ENCODE measurements at regions not wholly inside any gene's neighbourhood (a gene's known extent, or its start where the extent isn't known, plus 50 kb on each side); places are given as distances from the start of the nearest gene placed in this dataset.
"Not testable (repeated sequence)": the region's sequence is repeated elsewhere in the genome, so short reads cannot be mapped to it uniquely, and the experiment has no call there.

DNA sequence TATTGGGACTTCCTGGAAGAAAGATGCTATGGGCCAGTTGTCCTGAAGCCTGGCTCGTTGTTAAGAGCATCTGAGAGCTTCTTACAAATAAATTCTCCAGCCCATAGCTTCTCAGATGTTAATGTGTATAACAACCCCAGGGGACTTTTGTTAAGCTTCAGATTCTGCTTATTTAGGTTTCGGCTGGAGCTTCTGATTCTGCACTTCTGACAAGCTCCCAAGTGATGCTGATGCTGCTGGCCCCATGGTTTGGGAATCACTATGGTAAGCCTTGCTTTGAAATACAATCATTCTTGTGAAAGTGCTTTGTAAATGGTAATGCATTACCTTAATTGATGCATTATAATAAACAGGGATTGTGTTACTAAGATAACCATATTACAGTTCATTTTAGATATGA, 281.8 kb upstream of the PLD5 start:
- DNase-seq, result no peak

DNA sequence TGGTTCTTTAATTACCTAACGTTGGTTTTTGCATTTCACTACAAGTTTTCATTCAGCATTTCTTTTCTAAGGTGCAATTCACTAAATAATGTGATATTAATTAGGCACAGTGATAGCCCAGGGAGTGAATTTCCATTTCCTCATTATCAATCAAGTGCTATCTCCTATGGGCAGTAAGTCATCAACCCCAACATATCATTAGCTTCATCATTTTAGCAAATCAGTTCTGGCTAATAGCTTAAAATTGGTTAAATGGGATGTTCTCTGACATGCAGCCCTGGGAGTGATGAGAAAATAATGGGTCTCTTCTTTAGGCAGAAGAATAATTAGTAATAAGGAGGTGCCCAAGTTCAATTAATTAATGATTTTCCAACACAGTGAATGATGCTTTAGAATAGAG, 280.9 kb upstream of the PLD5 start:
- DNase-seq, result not testable (repeated sequence)

GRCh38 chr1:242802973-242803372, 278.5 kb upstream of the PLD5 start:
- no peak for DNase-seq

- no peak for DNase-seq
Observed at GRCh38 chr1:242800521-242800920, 276.0 kb upstream of the PLD5 start.

DNA sequence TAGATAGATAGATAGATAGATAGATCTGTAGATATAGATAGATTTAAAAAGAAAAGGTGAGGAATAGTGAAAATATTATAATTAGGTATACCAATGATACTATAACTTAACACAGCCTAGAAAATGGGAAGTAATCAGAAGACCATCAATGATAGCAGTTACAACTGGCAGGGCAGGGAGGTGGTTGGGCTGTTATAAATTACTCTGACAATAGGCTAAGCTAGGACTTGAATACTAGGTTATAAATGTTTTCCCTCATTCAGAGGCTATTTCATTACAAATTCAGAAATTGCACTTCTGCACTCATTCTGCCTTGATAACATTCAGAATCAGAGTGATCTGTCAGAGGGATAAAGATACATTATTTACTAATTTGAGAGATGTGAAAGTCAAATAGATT, 273.4 kb upstream of the PLD5 start:
- no peak for DNase-seq

GRCh38 chr1:242788771-242789170, 264.3 kb upstream of the PLD5 start:
- no peak for DNase-seq

DNA sequence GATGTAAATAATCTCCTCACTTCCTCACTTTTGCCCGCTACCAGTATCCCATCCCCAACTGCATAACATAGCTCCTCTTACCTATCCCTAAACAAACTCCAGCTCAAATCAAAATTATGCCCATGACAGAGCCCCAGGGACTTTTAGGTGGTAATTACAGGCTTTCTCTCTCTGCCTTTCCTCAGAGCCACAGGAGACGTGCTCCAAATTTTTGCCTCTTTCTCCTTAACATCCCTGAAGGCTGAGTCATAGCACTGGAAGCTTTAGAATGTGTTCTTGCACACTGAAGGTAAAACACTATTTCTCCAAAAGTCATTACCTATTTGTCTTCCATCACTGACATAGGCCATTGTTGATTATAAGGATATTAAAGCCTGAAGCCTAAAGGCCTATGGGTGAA, 263.5 kb upstream of the PLD5 start:
- DNase-seq, result no peak

DNA sequence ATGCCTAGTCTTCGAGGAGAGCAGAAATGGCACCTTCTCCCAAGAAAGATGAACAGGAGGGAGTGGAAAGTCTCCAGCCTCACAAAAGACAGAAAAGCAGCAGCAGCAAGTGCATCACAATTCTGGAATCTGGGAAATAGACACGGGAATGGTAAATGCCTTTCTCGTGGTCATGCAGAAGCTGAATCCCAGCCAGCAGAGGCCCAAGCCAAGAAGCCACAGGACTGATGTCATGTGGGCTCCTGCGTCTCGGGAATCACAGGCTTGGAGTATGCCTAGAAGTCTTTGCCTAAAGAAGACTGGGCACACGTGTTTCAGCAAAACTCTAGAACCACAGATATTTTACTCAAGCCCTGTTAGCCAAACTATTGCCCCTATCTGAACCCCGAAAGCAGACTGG, 260.3 kb upstream of the PLD5 start:
- no peak for DNase-seq

- no peak for DNase-seq
Observed at GRCh38 chr1:242784084-242784483, 259.6 kb upstream of the PLD5 start.

- no peak for DNase-seq
Observed at GRCh38 chr1:242774256-242774655, 249.8 kb upstream of the PLD5 start.

- DNase-seq, result no peak
Observed at GRCh38 chr1:242770366-242770765, 245.9 kb upstream of the PLD5 start.

- no peak for DNase-seq
Observed at GRCh38 chr1:242764161-242764560, 239.7 kb upstream of the PLD5 start.

DNA sequence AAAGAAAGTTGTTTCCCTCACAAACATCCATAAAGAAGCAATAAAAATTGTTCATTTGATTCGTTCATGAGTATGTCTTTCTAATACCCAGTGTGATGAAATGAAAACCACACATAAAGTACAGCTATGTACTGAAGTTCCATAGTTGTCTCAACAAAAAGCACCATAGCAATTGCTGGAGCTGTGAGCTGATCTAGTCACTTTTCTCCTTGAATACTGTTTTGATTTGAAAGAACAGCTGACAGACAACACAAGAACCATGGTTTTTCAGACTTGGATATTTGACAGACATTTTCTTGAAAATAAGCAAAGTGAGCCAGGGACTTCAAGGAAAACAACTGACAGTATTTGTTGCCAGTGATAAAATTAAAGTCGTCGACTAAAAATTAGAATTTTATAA, 237.1 kb upstream of the PLD5 start:
- DNase-seq, result no peak

DNA sequence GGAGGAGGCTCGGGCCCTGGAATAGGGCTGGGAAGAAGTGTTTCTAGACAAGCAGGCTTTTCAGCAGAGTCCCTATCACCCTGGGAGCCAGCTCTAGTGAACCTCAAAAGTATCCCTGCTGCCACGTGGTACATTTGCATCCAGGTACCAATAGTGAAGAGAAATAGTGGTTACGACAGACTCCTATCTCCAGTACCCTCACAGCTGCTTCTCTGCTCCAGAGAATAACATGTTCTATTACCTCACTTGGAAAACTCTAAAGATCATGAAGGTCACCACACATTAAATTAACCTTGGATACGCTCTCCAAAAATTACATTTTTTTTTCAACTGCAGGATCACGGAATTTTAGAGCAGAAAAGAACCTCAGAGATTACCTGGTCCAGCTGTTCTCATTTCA, 230.4 kb upstream of the PLD5 start:
- no peak for DNase-seq

DNA sequence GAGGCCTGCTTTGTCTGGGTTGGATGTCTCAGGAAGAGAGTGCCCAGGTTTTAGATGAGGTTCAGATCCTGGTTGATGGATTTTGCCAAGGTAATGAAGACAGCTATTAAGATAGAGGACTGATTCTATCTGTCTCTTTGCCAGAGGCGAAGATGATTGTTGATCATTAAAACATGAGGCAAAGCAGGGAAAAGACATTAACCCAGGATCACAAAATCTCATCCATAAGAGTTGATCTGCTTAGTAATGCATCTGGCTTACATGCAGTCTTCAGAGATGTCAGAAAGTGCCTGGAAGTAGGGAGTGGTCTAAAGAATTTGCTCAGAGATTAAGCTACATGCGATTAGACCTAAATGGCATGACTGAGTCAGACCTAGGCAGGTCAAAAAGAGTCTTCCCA, 229.6 kb upstream of the PLD5 start:
- no peak for DNase-seq

- DNase-seq, result no peak
Observed at GRCh38 chr1:242747233-242747632, 222.7 kb upstream of the PLD5 start.

DNA sequence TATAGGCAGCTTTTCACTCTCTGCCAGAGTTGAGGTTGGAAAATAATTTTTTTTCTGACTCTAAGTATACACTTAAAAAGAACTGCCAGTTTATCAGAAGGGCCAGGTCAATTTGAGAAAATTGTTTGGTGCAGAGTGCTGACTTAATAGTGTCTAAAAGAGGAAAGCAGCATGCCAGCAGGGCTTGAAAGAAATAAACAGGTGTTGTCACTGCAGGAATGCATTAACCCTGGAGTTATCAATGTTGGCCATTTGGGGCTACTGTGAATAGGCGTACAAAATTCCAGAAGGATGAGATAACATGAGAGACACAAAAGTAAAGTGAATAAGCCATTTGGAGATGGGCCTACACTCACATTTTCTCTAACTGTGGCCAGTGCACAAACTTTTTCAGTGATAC, 220.6 kb upstream of the PLD5 start:
- DNase-seq, result no peak

GRCh38 chr1:242743983-242744780, 219.7 kb upstream of the PLD5 start:
- DNase-seq, result no peak

DNA sequence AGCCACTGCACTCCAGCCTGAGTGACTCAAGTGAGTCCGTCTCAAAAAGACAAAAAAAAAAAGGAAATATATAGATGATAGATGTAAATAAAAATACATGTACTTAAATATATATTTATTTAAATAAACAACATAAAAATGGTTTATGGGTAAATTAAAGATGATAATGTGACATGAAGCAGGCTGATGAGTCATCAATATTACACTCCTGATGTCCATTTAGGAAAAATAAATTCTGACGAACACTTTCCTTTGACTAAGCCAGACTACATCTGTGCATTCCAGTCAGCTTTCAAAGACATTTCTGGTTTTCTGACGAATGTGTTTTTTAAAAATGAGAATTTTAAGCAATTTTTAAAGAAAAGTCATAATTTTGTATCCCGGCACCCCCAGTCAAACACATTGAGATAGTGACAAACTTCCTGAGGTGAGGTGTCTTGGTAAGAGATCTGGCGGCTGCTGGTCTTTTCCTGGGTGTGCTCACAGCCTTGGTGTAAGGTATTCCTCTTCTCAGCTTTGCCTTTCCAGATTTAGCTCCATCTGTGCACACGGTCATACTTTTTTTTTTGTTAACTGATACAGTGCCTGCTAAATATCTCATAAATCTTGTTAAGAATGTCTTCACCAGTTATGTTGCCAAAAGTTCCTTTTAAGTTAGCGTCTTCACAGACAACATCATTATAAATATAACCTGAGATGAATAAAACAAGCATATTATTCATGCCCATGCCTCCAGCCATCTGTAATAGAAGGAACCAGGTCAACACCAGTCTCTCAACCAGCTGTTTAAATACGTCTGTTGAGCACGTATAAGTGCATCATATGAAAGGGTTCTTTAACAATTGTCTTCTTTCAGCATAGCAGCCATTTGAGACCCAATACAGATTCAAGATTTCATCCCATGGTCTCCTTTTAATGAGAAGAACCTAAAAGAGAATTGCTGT, 214.5 kb upstream of the PLD5 start:
- no peak for DNase-seq

DNA sequence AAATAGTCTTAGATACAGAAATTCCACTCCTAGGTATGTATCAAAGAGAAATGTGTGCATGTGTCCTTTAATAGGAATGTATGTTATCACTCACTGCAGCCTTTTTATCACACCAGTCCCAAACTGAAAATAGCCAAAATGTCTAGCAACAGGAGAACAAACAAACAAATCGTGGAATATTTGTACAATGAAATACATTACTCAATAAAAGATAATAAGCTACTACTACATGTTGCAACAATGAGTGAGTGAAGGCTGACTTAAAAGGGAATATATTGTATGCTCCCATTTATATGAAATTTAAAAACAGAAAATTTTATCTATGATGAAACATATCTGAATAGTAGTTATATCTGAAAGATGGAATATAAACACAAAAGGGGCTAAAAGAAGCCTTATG, 212.1 kb upstream of the PLD5 start:
- no peak for DNase-seq

DNA sequence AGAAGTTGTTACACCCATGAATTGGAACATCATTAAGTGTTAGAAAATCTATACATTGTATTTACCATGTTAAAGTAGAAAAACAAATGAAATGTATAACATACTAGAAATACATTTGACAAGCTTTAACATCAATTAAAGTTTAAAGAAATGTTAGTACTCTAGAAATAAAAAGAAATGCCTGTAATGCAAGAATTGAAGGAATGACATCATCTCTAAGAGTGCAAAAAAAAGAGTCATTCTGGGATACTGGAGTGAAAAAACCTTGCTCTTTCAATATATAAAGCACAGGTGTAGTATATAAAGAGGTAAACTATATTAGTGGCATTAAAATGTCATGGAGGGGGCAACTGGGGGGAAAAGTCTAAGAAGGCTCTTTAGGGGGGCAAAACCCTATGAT, 210.8 kb upstream of the PLD5 start:
- DNase-seq, result no peak

GRCh38 chr1:242731446-242731845, 206.9 kb upstream of the PLD5 start:
- no peak for DNase-seq

DNA sequence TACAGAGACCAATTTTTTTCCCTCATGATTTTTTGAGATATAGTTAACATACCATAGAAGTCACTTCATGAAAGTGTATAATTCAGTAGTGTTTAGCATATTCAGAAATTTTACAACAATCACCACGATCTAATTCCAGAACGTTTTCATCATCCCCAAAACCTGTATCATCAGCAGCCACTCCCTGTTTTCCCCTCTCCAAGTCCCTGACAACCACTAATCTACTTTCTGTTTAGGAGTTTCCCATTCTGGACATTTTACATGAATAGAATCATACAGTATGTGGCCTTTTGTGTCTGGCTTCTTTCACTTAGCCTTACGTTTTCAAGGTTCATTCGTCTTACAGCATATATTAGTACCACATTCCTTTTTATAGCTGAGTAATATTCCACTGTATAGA, 204.2 kb upstream of the PLD5 start:
- no peak for DNase-seq

DNA sequence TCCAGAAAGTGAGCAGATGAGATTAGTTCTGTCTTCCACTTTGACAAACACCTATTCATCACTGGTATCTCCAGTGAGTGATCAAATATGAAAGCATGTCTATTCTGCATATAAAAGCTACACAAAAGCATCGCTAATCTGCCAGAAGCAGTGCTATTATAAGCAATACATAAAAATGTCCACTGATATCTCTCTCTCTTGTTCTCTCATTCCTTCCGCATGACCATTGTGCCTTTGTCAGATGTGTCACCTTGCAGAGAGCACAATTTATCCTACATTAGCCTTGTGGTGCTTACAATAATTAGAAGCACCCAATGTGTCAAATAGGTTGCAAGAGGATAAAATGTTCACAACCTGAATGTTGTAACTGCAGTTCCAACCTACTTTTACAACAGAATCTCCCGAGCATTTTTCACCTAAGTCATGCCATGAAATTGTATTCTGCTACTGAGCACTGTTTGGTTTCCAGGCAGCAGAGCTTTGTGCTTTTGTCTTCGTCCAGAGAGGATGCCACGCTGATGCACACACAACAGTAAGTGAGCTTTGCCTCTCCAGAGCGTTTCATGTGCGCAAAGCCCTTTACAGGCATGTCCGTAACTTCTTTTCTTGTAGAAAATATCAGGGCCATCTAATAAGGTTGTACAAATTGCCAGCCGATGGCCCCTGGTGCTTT, 198.7 kb upstream of the PLD5 start:
- DNase-seq, result no peak

Measured in CD4-positive, alpha-beta T cell treated with Interleukin-17A for 1 hour (primary cell).